Esophagus squamous epithelium (tissue), 5 donors: ENCODE measurements at regions not wholly inside any gene's neighbourhood (a gene's known extent, or its start where the extent isn't known, plus 50 kb on each side); places are given as distances from the start of the nearest gene placed in this dataset.
"Not testable (repeated sequence)": the region's sequence is repeated elsewhere in the genome, so short reads cannot be mapped to it uniquely, and the experiment has no call there.

Experiments
- DNase-seq: peaks from one replicate; lab custom pipeline; 2025; lab: John Stamatoyannopoulos, UW
- H3K27ac ChIP-seq, 4 donors: fragments of 200-600 bp; sonication (generic); one replicate each; pipeline ENCODE4 v1.5.1; 2016 to 2019; ENCODE audit warnings: mild to moderate bottlenecking in 1 of 4
- H3K27me3 ChIP-seq, 4 donors: fragments of 200-600 bp; sonication (generic); 1 replicate in 3 of 4; 2 replicates in 1 of 4; pipeline versions ENCODE4 v1.5.1 to v1.6.0; 2017 to 2021; ENCODE audit warnings: antibody characterized with exemption in 1 of 4
- H3K36me3 ChIP-seq, 3 donors: fragments of 200-600 bp; sonication (generic); one replicate each; pipeline ENCODE4 v1.5.1; 2016 to 2019
- H3K4me1 ChIP-seq, 3 donors: fragments of 200-600 bp; sonication (generic); one replicate each; pipeline ENCODE4 v1.5.1; 2017 to 2019
- H3K4me3 ChIP-seq, 4 donors: fragments of 200-600 bp; sonication (generic); 1 replicate in 3 of 4; 2 replicates in 1 of 4; pipeline ENCODE4 v1.5.1; 2016 to 2019; ENCODE audit warnings: mild to moderate bottlenecking in 2 of 4, moderate library complexity in 1 of 4
- H3K9me3 ChIP-seq, 3 donors: fragments of 200-600 bp; sonication (generic); one replicate each; pipeline ENCODE4 v1.5.1; 2016 to 2019
- POLR2A ChIP-seq, 4 donors: fragments of 450-650 bp; IDR thresholded peaks; one replicate each; pipeline ENCODE4 v1.6.1; 2017; ENCODE audit warnings: antibody characterized with exemption in 4 of 4, mild to moderate bottlenecking in 4 of 4, moderate library complexity in 3 of 4
- WGBS, 2 donors: methylation state at CpG; one replicate each; pipeline ENCODE4 v1.1.5; 2018; 5-methylcytosine and 5-hydroxymethylcytosine counted together
- intact Hi-C: fragments of 100-400 bp; cut with DNase I; formaldehyde crosslinking; loops from one replicate; pipeline ENCODE4 v1.15.0; 2022
- TF ChIP-seq, protein P1 (sequence below), 6 experiments: fragments of 450-650 bp in 4 of 6; fragments of 200-600 bp in 2 of 6; sonication (generic) in 2 of 6; IDR thresholded peaks; one replicate each; pipeline ENCODE4 v1.5.1; 2016 to 2019; ENCODE audit warnings: antibody characterized with exemption in 6 of 6, mild to moderate bottlenecking in 4 of 6, moderate library complexity in 4 of 6
- donor health status: DM: yes; HTN: yes; CAD: no.

DNA sequence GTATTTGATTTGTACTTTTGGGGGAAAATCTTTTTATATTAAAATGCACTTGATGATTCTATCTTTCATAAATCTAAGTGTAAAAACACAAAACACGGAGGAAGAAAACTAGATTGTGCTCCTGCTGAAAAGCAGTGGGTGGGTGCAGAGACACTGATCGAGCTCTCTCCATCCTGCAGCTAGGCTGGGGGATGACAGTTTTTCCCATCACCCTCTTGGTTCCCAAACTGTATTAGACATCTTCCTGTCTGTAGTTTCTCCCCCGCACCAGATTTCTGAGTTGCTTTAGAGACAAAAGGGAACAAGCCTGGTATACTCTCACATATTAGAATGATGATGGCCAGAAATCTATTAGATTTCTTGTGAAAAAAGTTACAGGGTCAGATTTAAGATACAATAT lies 99.6 kb downstream of the FAM114A2 start:
- Histone ChIP-seq H3K4me1 (no peaks in the 10 kb centered on the region), H3K9me3 (peaks cover 0 to 64% (median 38%) of the 10 kb centered on the region in 3 donors), H3K27me3 (no peaks in the 10 kb centered on the region), H3K36me3 (no peaks in the 10 kb centered on the region), H3K4me3 (no peak overlapping the region), H3K27ac (no peak overlapping the region)
- no peak for DNase-seq
- TF ChIP-seq, protein P1, sequence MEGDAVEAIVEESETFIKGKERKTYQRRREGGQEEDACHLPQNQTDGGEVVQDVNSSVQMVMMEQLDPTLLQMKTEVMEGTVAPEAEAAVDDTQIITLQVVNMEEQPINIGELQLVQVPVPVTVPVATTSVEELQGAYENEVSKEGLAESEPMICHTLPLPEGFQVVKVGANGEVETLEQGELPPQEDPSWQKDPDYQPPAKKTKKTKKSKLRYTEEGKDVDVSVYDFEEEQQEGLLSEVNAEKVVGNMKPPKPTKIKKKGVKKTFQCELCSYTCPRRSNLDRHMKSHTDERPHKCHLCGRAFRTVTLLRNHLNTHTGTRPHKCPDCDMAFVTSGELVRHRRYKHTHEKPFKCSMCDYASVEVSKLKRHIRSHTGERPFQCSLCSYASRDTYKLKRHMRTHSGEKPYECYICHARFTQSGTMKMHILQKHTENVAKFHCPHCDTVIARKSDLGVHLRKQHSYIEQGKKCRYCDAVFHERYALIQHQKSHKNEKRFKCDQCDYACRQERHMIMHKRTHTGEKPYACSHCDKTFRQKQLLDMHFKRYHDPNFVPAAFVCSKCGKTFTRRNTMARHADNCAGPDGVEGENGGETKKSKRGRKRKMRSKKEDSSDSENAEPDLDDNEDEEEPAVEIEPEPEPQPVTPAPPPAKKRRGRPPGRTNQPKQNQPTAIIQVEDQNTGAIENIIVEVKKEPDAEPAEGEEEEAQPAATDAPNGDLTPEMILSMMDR (IDR thresholded peaks at IDR 0.05): no peak
- no peak for TF ChIP-seq POLR2A (IDR thresholded peaks at IDR 0.05)
- intact Hi-C loops: no loop called here
- WGBS, 2 donors: 72 to 89% methylated on average over 3 of the region's 3 CpGs

DNA sequence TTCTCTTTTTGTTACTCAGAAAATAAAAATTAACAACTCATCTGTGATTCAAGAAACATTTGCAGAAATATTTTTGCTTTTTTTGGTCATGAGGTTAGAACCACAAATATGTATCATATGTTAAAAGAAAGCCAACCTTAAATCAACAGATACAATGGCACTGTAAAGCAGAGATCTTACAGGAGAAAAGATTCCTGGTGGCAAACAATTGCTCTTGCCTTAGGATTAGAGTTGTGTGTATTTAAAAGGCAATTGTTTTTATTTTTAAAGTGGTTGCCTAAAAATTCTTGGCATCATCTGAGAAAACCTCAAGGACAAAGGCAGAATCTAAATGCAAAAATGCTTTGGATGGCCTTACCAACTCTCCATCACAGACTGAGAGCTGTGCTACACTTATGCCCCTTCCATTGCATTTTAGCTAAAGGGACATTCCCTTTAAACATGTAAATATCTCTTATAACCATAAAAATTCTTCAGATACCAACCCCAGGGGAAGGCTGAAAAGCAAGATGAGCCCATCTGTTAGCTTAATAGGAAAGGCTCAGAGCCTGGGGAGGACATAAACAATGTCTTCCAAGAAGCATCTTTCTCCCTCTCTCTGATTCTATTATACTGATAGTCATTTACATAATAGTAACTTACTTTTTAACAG lies 100.4 kb downstream of the FAM114A2 start:
- TF ChIP-seq, protein P1 (IDR thresholded peaks at IDR 0.05): no peak
- TF ChIP-seq POLR2A (IDR thresholded peaks at IDR 0.05): no peak
- no peak for DNase-seq
- intact Hi-C loops: no loop called here
- H3K9me3 ChIP-seq: peaks cover 0 to 70% (median 38%) of the 10 kb centered on the region in 3 donors
- H3K27ac ChIP-seq: no peak overlapping the region
- H3K36me3 ChIP-seq: no peaks in the 10 kb centered on the region
- no peaks in the 10 kb centered on the region for H3K4me1 ChIP-seq
- H3K4me3 ChIP-seq: no peak overlapping the region
- no peaks in the 10 kb centered on the region for H3K27me3 ChIP-seq

- peaks cover 0 to 70% (median 38%) of the 10 kb centered on the region in 3 donors for H3K9me3 ChIP-seq
- no peaks in the 10 kb centered on the region for H3K4me1 ChIP-seq
- TF ChIP-seq, protein P1 (IDR thresholded peaks at IDR 0.05): no peak
- TF ChIP-seq POLR2A (IDR thresholded peaks at IDR 0.05): no peak
- no peak for DNase-seq
- H3K36me3 ChIP-seq: no peaks in the 10 kb centered on the region
- intact Hi-C loops: no loop called here
- H3K27ac ChIP-seq: no peak overlapping the region
- WGBS, 2 donors: 67 to 76% methylated on average over 2 of the region's 2 CpGs
- no peaks in the 10 kb centered on the region for H3K27me3 ChIP-seq
- H3K4me3 ChIP-seq: no peak overlapping the region
Measured at GRCh38 chr5:153937661-153938060, 101.0 kb downstream of the FAM114A2 start.

DNA sequence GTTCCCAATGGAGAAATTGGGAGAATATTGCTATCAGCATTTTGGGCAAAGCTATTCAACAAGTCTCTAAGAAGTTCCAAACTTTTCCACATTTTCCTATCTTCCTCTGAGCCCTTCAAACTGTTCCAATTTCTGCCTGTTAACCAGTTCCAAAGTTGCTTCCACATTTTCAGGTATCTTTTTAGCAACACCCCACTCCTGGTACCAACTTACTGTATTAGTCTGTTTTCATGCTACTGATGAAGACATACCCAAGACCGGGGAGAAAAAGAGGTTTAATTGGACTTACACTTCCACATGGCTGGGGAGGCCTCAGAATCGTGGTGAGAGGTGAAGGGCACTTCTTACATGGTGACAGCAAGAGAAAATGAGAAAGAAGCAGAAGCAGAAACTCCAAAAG lies 103.6 kb downstream of the FAM114A2 start:
- WGBS, 2 donors: 38 to 49% methylated on average over 2 of the region's 2 CpGs
- peaks cover 0 to 46% (median 17%) of the 10 kb centered on the region in 3 donors for H3K9me3 ChIP-seq
- DNase-seq, H3K4me1 ChIP-seq, intact Hi-C loops, H3K27me3 ChIP-seq, H3K36me3 ChIP-seq, H3K4me3 ChIP-seq, H3K27ac ChIP-seq: not testable (repeated sequence)

- Histone ChIP-seq H3K27ac (no peak overlapping the region), H3K27me3 (no peaks in the 10 kb centered on the region), H3K4me1 (no peaks in the 10 kb centered on the region), H3K9me3 (no peaks in the 10 kb centered on the region), H3K4me3 (no peak overlapping the region), H3K36me3 (no peaks in the 10 kb centered on the region)
- TF ChIP-seq, protein P1 (IDR thresholded peaks at IDR 0.05): no peak
- TF ChIP-seq POLR2A (IDR thresholded peaks at IDR 0.05): no peak
- DNase-seq: no peak
- intact Hi-C loops: no loop called here
Measured at GRCh38 chr5:153926201-153926600, 112.5 kb downstream of the FAM114A2 start.

DNA sequence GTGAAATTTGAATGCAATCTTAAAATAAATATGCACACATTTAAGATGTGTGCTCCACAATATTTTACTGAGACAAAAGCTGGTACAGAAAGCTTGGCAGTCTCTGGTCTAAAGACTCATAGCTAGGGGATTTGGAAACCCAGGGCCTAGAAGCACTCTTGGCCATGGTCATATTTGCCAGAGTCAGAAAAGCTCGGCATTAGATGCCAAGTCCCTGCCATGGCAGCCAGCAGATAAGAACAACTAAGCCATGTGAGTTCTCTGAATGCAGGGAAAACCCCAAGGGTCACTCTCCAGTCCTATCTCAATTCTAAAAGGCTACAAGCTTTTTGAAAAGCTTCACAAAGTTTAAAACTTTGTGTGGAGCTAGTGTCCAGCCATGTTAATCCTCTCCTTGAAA lies 119.5 kb downstream of the FAM114A2 start:
- WGBS, 2 donors: 9 to 30% methylated on average over 1 of the region's 1 CpG
- TF ChIP-seq, protein P1 (IDR thresholded peaks at IDR 0.05): no peak
- TF ChIP-seq POLR2A (IDR thresholded peaks at IDR 0.05): no peak
- H3K27me3 ChIP-seq: no peaks in the 10 kb centered on the region
- H3K36me3 ChIP-seq: no peaks in the 10 kb centered on the region
- no peak overlapping the region for H3K4me3 ChIP-seq
- no peak overlapping the region for H3K27ac ChIP-seq
- no peaks in the 10 kb centered on the region for H3K4me1 ChIP-seq
- intact Hi-C loops: no loop called here
- H3K9me3 ChIP-seq: no peaks in the 10 kb centered on the region
- no peak for DNase-seq
